ENCODE measurements at regions not wholly inside any gene's neighbourhood (a gene's known extent, or its start where the extent isn't known, plus 50 kb on each side); places are given as distances from the start of the nearest gene placed in this dataset.

DNA sequence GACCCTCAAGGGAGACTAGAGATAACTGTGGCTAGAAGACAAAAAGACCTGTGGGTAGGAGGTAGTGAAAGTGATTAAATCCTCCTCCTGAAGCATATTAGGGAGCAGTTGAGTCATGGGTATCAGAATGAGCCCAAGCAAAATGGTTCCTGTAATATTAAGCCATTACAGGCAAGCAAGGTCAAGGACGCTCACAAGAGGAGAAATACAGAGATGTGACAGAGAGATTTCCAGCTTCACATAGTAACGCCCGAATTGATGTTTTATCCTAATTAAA lies 77.7 kb downstream of the FAM76B start:
- TF ChIP-seq, protein P1, sequence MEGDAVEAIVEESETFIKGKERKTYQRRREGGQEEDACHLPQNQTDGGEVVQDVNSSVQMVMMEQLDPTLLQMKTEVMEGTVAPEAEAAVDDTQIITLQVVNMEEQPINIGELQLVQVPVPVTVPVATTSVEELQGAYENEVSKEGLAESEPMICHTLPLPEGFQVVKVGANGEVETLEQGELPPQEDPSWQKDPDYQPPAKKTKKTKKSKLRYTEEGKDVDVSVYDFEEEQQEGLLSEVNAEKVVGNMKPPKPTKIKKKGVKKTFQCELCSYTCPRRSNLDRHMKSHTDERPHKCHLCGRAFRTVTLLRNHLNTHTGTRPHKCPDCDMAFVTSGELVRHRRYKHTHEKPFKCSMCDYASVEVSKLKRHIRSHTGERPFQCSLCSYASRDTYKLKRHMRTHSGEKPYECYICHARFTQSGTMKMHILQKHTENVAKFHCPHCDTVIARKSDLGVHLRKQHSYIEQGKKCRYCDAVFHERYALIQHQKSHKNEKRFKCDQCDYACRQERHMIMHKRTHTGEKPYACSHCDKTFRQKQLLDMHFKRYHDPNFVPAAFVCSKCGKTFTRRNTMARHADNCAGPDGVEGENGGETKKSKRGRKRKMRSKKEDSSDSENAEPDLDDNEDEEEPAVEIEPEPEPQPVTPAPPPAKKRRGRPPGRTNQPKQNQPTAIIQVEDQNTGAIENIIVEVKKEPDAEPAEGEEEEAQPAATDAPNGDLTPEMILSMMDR (IDR thresholded peaks at IDR 0.05; ENCODE audit: low read depth, low read length): no peak
- no peak for TF ChIP-seq EZH2phosphoT487 (IDR thresholded peaks at IDR 0.05; ENCODE audit: low read depth)

Data from OCI-LY3 (cell line).